HCT116 (cell line): ENCODE measurements at regions not wholly inside any gene's neighbourhood (a gene's known extent, or its start where the extent isn't known, plus 50 kb on each side); places are given as distances from the start of the nearest gene placed in this dataset.

Experiments
- ATAC-seq: fragments of 200-7000 bp; cut with Tn5 transposase; 2 replicates; pipeline ENCODE4 v1.9.1; 2020; ENCODE audit warnings: mild to moderate bottlenecking, moderate library complexity
- BruUV-seq: library from RNA; stranded (reverse); fragments of 400-500 nt; replicated peaks from 2 replicates; lab custom pipeline; 2021; lab: Mats Ljungman, UMichigan
- CTCF ChIA-PET: fragments of 300-600 bp; sonication (Branson Sonifier 250); formaldehyde crosslinking; loops from one replicate; lab custom pipeline; 2021; ENCODE audit warnings: antibody characterized with exemption; lab: Charles Lee
- POLR2A ChIA-PET: fragments of 300-600, 350-600 bp; sonication (Branson Sonifier 250); formaldehyde crosslinking; loops from one replicate; lab custom pipeline; 2021; ENCODE audit warnings: antibody characterized with exemption; lab: Charles Lee
- RAD21 ChIA-PET, 2 experiments: fragments of 300-600 bp; sonication (Branson Sonifier 250); formaldehyde crosslinking; loops; one replicate each; lab custom pipeline; 2023; ENCODE audit warnings: low total read pairs in 2 of 2; ENCODE audit not compliant: uncharacterized antibody in 2 of 2, unreplicated experiment in 2 of 2, low non-redundant PET in 1 of 2; lab: Charles Lee
- DNase-seq: peaks from one replicate; pipeline ENCODE4 v3.0.0-alpha.2; 2010; ENCODE audit warnings: low read depth, low spot score
- H2AFZ ChIP-seq: fragments of 200-600 bp; shearing (Covaris generic), sonication (generic); 2 replicates; pipeline ENCODE4 v1.6.1; 2017; ENCODE audit warnings: low read depth, mixed run types, mixed read lengths, antibody characterized with exemption, low read length; ENCODE audit not compliant: poor library complexity, severe bottlenecking
- H3K27ac ChIP-seq: 2 replicates; pipeline ENCODE4 v1.5.1; 2012; ENCODE audit warnings: low read depth, low read length
- H3K27me3 ChIP-seq: fragments of 200-600 bp; sonication (generic); 2 replicates; pipeline ENCODE4 v1.6.1; 2016; ENCODE audit warnings: mixed run types, low read length, mixed read lengths; ENCODE audit not compliant: insufficient read depth
- H3K36me3 ChIP-seq, 2 experiments: fragments of 200-500 bp in 1 of 2; fragments of 200-600 bp in 1 of 2; sonication (Bioruptor generic) in 1 of 2; sonication (generic) in 1 of 2; 2 replicates each; pipeline versions ENCODE4 v1.5.1 to v1.6.1; 2014 to 2016; ENCODE audit warnings: low read length in 2 of 2, inconsistent platforms in 1 of 2, mixed read lengths in 1 of 2, mixed run types in 1 of 2; ENCODE audit not compliant: insufficient read depth in 2 of 2, control insufficient read depth in 1 of 2
- H3K4me1 ChIP-seq, 2 experiments: fragments of 200-600 bp in 1 of 2; sonication (generic) in 1 of 2; 2 replicates each; pipeline versions ENCODE4 v1.5.1 to v1.6.1; 2012 to 2017; ENCODE audit warnings: low read length in 2 of 2, inconsistent platforms in 1 of 2, mild to moderate bottlenecking in 1 of 2, mixed read lengths in 1 of 2, mixed run types in 1 of 2, moderate library complexity in 1 of 2; ENCODE audit not compliant: insufficient read depth in 2 of 2, control insufficient read depth in 1 of 2
- H3K4me2 ChIP-seq: fragments of 200-600 bp; sonication (generic); 2 replicates; pipeline ENCODE4 v1.6.1; 2017; ENCODE audit warnings: mixed run types, low read length, mixed read lengths
- H3K4me3 ChIP-seq, 2 experiments: fragments of 200-600 bp in 1 of 2; sonication (generic) in 1 of 2; replicated peaks in 1 of 2; 2 replicates each; pipeline ENCODE4 v1.5.1; 2011 to 2016; ENCODE audit warnings: low read length in 2 of 2, control low read depth in 1 of 2, low read depth in 1 of 2, mild to moderate bottlenecking in 1 of 2, mixed read lengths in 1 of 2, mixed run types in 1 of 2
- H3K79me2 ChIP-seq: fragments of 200-600 bp; sonication (generic); 2 replicates; pipeline ENCODE4 v1.6.1; 2017; ENCODE audit warnings: mild to moderate bottlenecking, mixed run types, low read length, moderate library complexity, mixed read lengths; ENCODE audit not compliant: insufficient read depth
- H3K9ac ChIP-seq: fragments of 200-600 bp; sonication (generic); 2 replicates; pipeline ENCODE4 v1.6.1; 2016; ENCODE audit warnings: low read length, mixed read lengths
- H3K9me2 ChIP-seq: fragments of 200-600 bp; sonication (generic), shearing (Covaris generic); 2 replicates; pipeline ENCODE4 v1.6.1; 2017; ENCODE audit warnings: mixed run types, mild to moderate bottlenecking, moderate library complexity; ENCODE audit not compliant: insufficient read depth
- H3K9me3 ChIP-seq, 2 experiments: fragments of 200-500 bp in 1 of 2; fragments of 200-600 bp in 1 of 2; sonication (Bioruptor generic) in 1 of 2; sonication (generic) in 1 of 2; 2 replicates each; pipeline ENCODE4 v1.6.1; 2014 to 2017; ENCODE audit warnings: low read length in 2 of 2, mixed read lengths in 2 of 2, inconsistent platforms in 1 of 2, low read depth in 1 of 2, mild to moderate bottlenecking in 1 of 2, mixed run types in 1 of 2, moderate library complexity in 1 of 2; ENCODE audit not compliant: control insufficient read depth in 1 of 2, insufficient read depth in 1 of 2
- H4K20me1 ChIP-seq: fragments of 200-600 bp; sonication (generic), shearing (Covaris generic); 2 replicates; pipeline ENCODE4 v1.6.1; 2017; ENCODE audit warnings: mixed run types, mild to moderate bottlenecking, moderate library complexity; ENCODE audit not compliant: insufficient read depth
- CEBPB ChIP-seq: IDR thresholded peaks from 2 replicates; pipeline ENCODE4 v1.6.1; 2012; ENCODE audit warnings: low read depth
- ELF1 ChIP-seq: IDR thresholded peaks from 2 replicates; pipeline ENCODE4 v1.6.1; 2012; ENCODE audit warnings: low read depth, borderline replicate concordance
- EZH2phosphoT487 ChIP-seq: fragments of 200-600 bp; IDR thresholded peaks from 2 replicates; pipeline ENCODE4 v1.6.1; 2018; ENCODE audit warnings: antibody characterized with exemption, borderline replicate concordance
- FOSL1 ChIP-seq: IDR thresholded peaks from 2 replicates; pipeline ENCODE4 v1.6.1; 2012; ENCODE audit warnings: low read depth
- MAX ChIP-seq: IDR thresholded peaks from 2 replicates; pipeline ENCODE4 v1.6.1; 2012
- POLR2A ChIP-seq: IDR thresholded peaks from 2 replicates; pipeline ENCODE4 v1.7.0; 2011; ENCODE audit warnings: borderline replicate concordance; ENCODE audit not compliant: insufficient read depth, insufficient read length; ENCODE audit errors: extremely low read depth
- RAD21 ChIP-seq: IDR thresholded peaks from 2 replicates; pipeline ENCODE4 v1.6.1; 2012; ENCODE audit warnings: low read depth, mild to moderate bottlenecking
- REST ChIP-seq: IDR thresholded peaks from 2 replicates; pipeline ENCODE4 v1.6.1; 2012; ENCODE audit warnings: low read depth
- SIN3A ChIP-seq: IDR thresholded peaks from 2 replicates; pipeline ENCODE4 v1.6.1; 2012; ENCODE audit warnings: low read depth
- SP1 ChIP-seq: IDR thresholded peaks from 2 replicates; pipeline ENCODE4 v1.6.1; 2012; ENCODE audit warnings: low read depth
- SRF ChIP-seq: IDR thresholded peaks from 2 replicates; pipeline ENCODE4 v1.6.1; 2012; ENCODE audit warnings: low read depth
- YY1 ChIP-seq: IDR thresholded peaks from 2 replicates; pipeline ENCODE4 v1.6.1; 2011; ENCODE audit warnings: low read length, low read depth, moderate library complexity, mild to moderate bottlenecking; ENCODE audit not compliant: insufficient replicate concordance; ENCODE audit errors: extremely low read depth
- ZBTB33 ChIP-seq: IDR thresholded peaks from 2 replicates; pipeline ENCODE4 v1.6.1; 2011; ENCODE audit warnings: mild to moderate bottlenecking, low read length, moderate library complexity; ENCODE audit not compliant: insufficient replicate concordance; ENCODE audit errors: extremely low read depth
- intact Hi-C: fragments of 100-400 bp; cut with micrococcal nuclease; formaldehyde crosslinking; loops from 2 replicates; pipeline ENCODE4 v1.10.0; 2022
- TF ChIP-seq, protein P1 (sequence below): IDR thresholded peaks from 2 replicates; pipeline ENCODE4 v1.6.1; 2012

DNA sequence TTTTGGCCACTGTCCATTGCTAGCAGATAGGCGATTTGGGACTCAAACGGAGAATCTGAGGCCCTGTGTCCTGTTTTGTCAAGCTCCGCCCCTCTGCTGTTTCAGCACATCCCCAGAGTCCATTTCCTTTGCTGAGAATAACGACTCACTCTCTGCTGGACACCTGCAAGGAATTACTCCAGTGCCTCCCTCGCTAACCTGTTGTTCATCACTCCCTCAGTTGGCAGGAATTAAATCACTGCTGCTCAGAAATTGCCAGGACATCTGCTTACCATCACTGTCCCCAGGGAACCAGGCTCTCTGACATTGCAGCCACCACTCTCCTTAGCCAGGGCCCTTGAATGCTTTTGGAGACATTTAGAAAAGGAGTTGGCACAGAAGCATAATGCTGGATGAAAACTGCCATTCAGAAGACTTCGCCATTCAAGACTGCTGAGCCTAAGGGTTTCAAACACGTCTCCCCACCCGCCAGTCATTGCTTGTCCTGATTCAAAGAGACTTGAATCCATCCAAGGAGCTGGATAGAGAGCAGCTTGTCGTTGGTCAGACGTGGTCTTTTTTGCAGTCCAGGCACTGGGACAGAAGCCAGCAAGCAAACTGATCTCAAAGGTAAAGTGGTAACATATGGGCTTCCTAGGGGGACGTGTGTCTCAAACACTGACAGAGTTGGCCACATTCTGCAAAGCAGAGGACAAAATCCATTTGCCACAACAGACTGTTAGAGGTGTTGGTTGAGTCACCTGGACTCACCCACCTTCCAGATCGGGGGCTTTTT is 155.3 kb downstream of the UXS1 start (continued):
- TF ChIP-seq REST (no peak), SP1 (no peak), MAX (no peak), SIN3A (no peak), CEBPB (no peak), FOSL1 (no peak), RAD21 (no peak), SRF (no peak), ELF1 (no peak), YY1 (no peak)
- TF ChIP-seq, all 23 proteins: peak for 0

GRCh38 chr2:106037932-106038331 is 156.2 kb downstream of the UXS1 start:
- H3K9me2 ChIP-seq: no peaks in the 10 kb centered on the region
- H3K4me3 ChIP-seq: no peak overlapping the region
- ATAC-seq: no peak
- no peak for TF ChIP-seq EZH2phosphoT487
- TF ChIP-seq ZBTB33: no peak
- TF ChIP-seq SP1: no peak
- TF ChIP-seq, protein P1, sequence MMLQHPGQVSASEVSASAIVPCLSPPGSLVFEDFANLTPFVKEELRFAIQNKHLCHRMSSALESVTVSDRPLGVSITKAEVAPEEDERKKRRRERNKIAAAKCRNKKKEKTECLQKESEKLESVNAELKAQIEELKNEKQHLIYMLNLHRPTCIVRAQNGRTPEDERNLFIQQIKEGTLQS: no peak
- no peak for TF ChIP-seq MAX
- no peak for TF ChIP-seq POLR2A
- no peak for TF ChIP-seq FOSL1
- POLR2A ChIA-PET: no interaction called here
- no peak overlapping the region for H2AFZ ChIP-seq
- intact Hi-C loops: no loop called here
- no peaks in the 10 kb centered on the region for H3K9me3 ChIP-seq
- CTCF ChIA-PET: no interaction called here
- H3K4me2 ChIP-seq: no peak overlapping the region
- H3K4me1 ChIP-seq: no peaks in the 10 kb centered on the region
- RAD21 ChIA-PET: no interaction called here
- H3K9ac ChIP-seq: no peak overlapping the region
- H4K20me1 ChIP-seq: no peaks in the 10 kb centered on the region
- H3K27me3 ChIP-seq: no peaks in the 10 kb centered on the region
- no peak overlapping the region for H3K27ac ChIP-seq
- no TSS peak for BruUV-seq
- no peaks in the 10 kb centered on the region for H3K79me2 ChIP-seq
- H3K36me3 ChIP-seq: no peaks in the 10 kb centered on the region
- no peak for DNase-seq
